GM18909 (cell line): ENCODE measurements at regions not wholly inside any gene's neighbourhood (a gene's known extent, or its start where the extent isn't known, plus 50 kb on each side); places are given as distances from the start of the nearest gene placed in this dataset.

Experiments
- ATAC-seq: cut with Tn5 transposase; IDR thresholded peaks from one replicate; pipeline ENCODE4 v1.9.1; 2021; ENCODE audit warnings: mild to moderate bottlenecking; ENCODE audit not compliant: unreplicated experiment, poor library complexity

DNA sequence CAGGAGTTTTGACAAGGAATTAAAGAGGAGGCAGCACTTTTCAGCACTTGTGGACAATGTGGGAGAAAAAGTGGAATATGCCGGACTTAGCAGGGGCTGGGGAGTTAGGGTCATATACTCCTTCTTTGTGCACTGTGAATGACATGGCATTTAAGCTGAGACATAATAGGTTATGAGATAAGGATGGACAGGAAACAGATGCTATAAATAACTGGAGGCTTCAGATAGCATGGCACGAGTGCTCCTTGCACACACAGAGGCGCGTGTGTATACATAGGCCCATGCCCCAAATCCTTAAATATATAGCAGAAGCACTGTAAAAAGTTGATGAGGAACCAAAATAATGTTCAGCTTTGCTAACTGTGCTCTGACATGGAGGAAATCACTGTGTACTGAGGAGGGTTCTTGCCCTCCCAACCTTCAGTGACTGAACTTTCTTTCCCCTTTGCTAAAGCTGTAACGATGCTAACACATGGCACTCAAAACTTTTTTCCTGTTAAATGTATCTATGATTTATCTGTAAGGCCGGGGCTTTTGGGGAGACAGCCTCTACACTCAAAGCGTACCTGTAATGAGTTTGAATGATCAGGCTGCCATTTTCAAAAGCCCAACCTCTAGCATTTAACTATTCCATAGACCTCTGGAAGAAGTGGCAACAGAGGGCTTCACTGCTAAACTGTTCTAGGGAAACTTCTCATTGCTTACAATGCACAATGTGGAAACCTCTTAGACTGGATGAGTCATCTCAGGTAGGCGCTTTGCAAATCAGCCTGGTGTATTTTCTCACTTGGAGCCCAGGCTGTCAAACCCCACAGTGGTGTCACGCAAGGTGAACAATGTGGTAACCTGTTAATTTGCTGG, 784.6 kb downstream of the NR2F2 start:
- no peak for ATAC-seq

DNA sequence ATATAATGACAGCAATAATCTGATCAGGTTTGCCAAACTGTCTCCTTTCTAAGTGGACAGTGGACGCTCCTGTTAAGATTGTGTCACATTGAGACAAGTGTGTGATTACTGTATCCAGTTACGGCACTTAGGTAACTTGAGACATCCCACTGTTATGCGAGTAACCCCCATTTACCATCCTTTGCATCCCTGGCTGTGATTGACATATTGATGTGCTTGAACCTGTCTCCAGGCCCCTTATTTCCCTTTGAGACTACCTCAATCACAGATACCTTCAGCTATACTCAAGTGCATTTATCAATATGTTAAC, 785.2 kb downstream of the NR2F2 start:
- no peak for ATAC-seq

- ATAC-seq: no peak
Measured at GRCh38 chr15:97124790-97125189, 794.3 kb downstream of the NR2F2 start.

- ATAC-seq: no peak
Measured at GRCh38 chr15:97126553-97127233, 796.2 kb downstream of the NR2F2 start.

GRCh38 chr15:97129674-97130073, 799.2 kb downstream of the NR2F2 start:
- ATAC-seq: no peak

- no peak for ATAC-seq
Measured at GRCh38 chr15:97140216-97140615, 809.7 kb downstream of the NR2F2 start.

- no peak for ATAC-seq
Measured at GRCh38 chr15:97141360-97141759, 810.9 kb downstream of the NR2F2 start.

DNA sequence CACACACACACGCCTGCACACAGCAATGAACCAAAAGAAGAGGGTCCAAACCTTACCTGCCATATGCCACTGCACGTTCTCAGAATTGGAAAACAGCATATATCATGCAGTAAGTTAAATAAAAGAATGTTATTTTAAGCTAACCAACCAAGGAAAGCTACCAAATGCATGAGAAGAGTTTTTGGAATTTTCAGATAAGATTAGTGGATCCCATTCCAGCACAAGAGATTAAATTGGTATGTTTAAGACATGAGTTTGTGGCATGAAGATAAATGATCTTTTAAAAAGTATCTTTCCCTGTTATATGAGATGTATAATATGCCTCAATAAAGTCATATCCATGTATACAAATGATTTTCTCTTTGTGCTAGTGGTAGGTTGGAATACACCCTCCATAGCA, 811.4 kb downstream of the NR2F2 start:
- no peak for ATAC-seq

GRCh38 chr15:97143592-97144376, 813.3 kb downstream of the NR2F2 start:
- no peak for ATAC-seq

GRCh38 chr15:97144377-97144711, 813.8 kb downstream of the NR2F2 start:
- ATAC-seq: no peak

DNA sequence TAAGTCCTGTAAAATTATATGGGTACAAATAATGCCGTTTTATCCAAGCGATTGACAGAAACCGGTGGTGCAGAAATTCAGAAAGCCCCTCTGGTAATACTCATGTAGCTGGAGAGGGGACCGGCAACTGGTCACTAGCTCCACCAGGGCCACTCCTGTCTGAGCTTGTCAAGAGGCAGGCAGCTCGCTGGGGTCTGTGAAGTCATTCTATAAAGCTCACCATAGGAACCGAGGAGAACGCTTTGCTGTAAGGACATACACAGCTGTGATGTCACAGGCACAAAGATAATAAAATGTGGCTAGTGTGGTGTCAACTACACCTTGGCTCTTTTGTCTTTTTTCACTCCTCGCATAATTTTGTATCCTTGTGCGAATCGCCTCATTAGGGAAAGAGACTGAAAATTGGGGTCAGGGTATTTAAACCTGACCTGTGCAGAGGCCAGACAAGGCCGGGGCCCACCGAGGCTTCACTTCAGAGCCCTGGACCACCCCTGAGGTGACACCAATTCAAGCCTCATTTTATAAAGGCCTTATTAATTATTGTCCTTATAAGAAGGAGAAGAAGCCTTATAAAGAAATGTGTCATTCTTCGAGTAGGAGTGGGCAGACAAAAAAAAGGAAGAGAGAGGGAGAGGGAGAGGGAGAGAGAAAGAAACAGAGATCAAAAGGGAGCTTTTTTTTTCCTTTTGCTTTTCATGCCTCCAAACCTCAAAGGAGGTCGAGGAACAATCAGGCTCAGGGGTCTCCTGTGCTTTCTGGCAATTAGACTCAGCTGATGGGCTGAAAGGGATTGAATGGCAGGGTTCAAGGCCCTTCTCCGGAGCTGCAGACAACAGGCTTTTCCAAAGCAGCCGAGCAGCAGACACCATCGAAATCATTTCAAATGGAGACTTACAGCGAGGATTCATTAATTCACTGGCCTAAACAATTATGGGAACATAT, 813.3 kb upstream of the ARRDC4 start:
- ATAC-seq: no peak

GRCh38 chr15:97153356-97153965, 807.0 kb upstream of the ARRDC4 start:
- no peak for ATAC-seq

GRCh38 chr15:97156739-97157265, 803.7 kb upstream of the ARRDC4 start:
- ATAC-seq: no peak

- ATAC-seq: no peak
Measured at GRCh38 chr15:97162805-97163495, 797.6 kb upstream of the ARRDC4 start.

GRCh38 chr15:97165205-97165604, 795.3 kb upstream of the ARRDC4 start:
- ATAC-seq: no peak

GRCh38 chr15:97168704-97169475, 791.6 kb upstream of the ARRDC4 start:
- no peak for ATAC-seq

- ATAC-seq: no peak
Measured at GRCh38 chr15:97171556-97171955, 788.9 kb upstream of the ARRDC4 start.

GRCh38 chr15:97174886-97175540, 785.5 kb upstream of the ARRDC4 start:
- no peak for ATAC-seq
